Osteoblast (primary cell): ENCODE measurements at regions not wholly inside any gene's neighbourhood (a gene's known extent, or its start where the extent isn't known, plus 50 kb on each side); places are given as distances from the start of the nearest gene placed in this dataset.

ENCODE experiments used
- DNase-seq: peaks from one replicate; pipeline ENCODE4 v3.0.0; 2011; ENCODE audit warnings: low spot score, mixed read lengths; ENCODE audit not compliant: insufficient read length; ENCODE audit errors: missing footprints
- H2AFZ ChIP-seq: 2 replicates; pipeline ENCODE4 v1.6.0; 2011; ENCODE audit warnings: mild to moderate bottlenecking, low read length
- H3K27ac ChIP-seq: 2 replicates; pipeline ENCODE4 v1.5.1; 2011; ENCODE audit warnings: mild to moderate bottlenecking, low read depth, low read length, moderate library complexity
- H3K27me3 ChIP-seq: 2 replicates; pipeline ENCODE4 v1.6.0; 2012; ENCODE audit warnings: mild to moderate bottlenecking, control low read depth, inconsistent platforms, low read length, moderate library complexity; ENCODE audit not compliant: insufficient read depth
- H3K36me3 ChIP-seq: 2 replicates; pipeline ENCODE4 v1.5.1; 2011; ENCODE audit warnings: mild to moderate bottlenecking, low read length, control low read depth, moderate library complexity; ENCODE audit not compliant: insufficient read depth
- H3K4me1 ChIP-seq: 2 replicates; pipeline ENCODE4 v1.5.1; 2011; ENCODE audit warnings: mild to moderate bottlenecking, low read length, control low read depth, moderate library complexity; ENCODE audit not compliant: insufficient read depth
- H3K4me2 ChIP-seq: 2 replicates; pipeline ENCODE4 v1.6.0; 2011; ENCODE audit warnings: mild to moderate bottlenecking, low read length; ENCODE audit not compliant: insufficient read depth
- H3K4me3 ChIP-seq: fragments of 200-600 bp; sonication (generic); 3 replicates; pipeline ENCODE4 v1.5.1; 2012; ENCODE audit warnings: mild to moderate bottlenecking, low read length, inconsistent platforms; ENCODE audit not compliant: insufficient read depth
- H3K79me2 ChIP-seq: 2 replicates; pipeline ENCODE4 v1.6.0; 2012; ENCODE audit warnings: mild to moderate bottlenecking, low read length, control low read depth, inconsistent platforms; ENCODE audit not compliant: insufficient read depth
- H3K9me3 ChIP-seq: 2 replicates; pipeline ENCODE4 v1.5.1; 2011; ENCODE audit warnings: low read depth, low read length, control low read depth
- H4K20me1 ChIP-seq: 2 replicates; pipeline ENCODE4 v1.6.0; 2012; ENCODE audit warnings: mild to moderate bottlenecking, low read length, control low read depth; ENCODE audit not compliant: insufficient read depth
- TF ChIP-seq, protein P1 (sequence below): IDR thresholded peaks from 2 replicates; pipeline ENCODE4 v1.5.1; 2011; ENCODE audit warnings: mild to moderate bottlenecking, low read depth, low read length, moderate library complexity; ENCODE audit errors: extremely low read depth

DNA sequence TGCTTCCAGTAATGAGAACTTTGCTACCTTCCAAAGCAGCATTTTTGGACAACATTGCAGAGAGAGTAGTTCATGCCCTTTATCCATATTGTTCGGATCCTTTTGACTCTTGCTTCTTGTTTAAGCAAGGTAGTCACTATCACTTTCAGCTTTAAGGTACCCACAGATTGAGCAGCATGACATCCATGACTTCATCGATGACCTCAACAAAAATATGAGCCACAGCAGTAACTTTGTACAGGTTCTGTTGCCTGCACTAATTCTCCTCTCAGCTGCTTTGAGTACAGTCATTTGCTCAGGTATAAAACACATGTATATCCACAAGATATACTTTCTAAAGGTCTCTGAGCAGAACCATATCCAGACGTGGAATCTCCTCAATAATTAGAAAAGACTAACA is 546.3 kb downstream of the SOX6 start:
- Histone ChIP-seq H3K27me3 (no peaks in the 10 kb centered on the region), H3K79me2 (no peaks in the 10 kb centered on the region), H3K4me3 (no peak overlapping the region), H3K27ac (no peak overlapping the region), H4K20me1 (no peaks in the 10 kb centered on the region), H2AFZ (no peak overlapping the region), H3K4me1 (peaks cover 15% of the 10 kb centered on the region), H3K4me2 (no peak overlapping the region), H3K36me3 (no peaks in the 10 kb centered on the region), H3K9me3 (no peaks in the 10 kb centered on the region)
- TF ChIP-seq, protein P1, sequence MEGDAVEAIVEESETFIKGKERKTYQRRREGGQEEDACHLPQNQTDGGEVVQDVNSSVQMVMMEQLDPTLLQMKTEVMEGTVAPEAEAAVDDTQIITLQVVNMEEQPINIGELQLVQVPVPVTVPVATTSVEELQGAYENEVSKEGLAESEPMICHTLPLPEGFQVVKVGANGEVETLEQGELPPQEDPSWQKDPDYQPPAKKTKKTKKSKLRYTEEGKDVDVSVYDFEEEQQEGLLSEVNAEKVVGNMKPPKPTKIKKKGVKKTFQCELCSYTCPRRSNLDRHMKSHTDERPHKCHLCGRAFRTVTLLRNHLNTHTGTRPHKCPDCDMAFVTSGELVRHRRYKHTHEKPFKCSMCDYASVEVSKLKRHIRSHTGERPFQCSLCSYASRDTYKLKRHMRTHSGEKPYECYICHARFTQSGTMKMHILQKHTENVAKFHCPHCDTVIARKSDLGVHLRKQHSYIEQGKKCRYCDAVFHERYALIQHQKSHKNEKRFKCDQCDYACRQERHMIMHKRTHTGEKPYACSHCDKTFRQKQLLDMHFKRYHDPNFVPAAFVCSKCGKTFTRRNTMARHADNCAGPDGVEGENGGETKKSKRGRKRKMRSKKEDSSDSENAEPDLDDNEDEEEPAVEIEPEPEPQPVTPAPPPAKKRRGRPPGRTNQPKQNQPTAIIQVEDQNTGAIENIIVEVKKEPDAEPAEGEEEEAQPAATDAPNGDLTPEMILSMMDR: no peak
- no peak for DNase-seq

DNA sequence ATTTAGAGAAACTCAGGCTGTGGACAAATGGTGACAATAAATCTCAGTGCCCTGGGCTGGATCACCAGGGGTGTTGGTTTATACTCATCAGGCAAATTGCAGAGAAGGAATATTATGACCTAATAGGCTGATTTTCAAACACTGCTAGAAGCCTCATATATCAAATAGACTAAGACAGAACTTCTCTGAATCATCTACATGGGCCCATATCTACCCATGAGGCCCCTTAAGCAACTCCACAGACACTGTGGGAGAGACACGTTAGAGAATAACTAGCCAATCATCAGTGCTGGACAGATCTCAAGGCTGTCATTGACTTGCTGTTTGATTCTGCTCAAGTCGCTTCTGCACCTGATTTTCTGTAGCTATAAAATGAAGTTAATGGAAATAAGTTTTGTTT is 545.8 kb downstream of the SOX6 start:
- Histone ChIP-seq H2AFZ (no peak overlapping the region), H3K4me3 (no peak overlapping the region), H3K4me2 (no peak overlapping the region), H3K36me3 (no peaks in the 10 kb centered on the region), H3K79me2 (no peaks in the 10 kb centered on the region), H3K27ac (no peak overlapping the region), H4K20me1 (no peaks in the 10 kb centered on the region), H3K9me3 (no peaks in the 10 kb centered on the region), H3K27me3 (no peaks in the 10 kb centered on the region), H3K4me1 (peaks cover 19% of the 10 kb centered on the region)
- no peak for DNase-seq
- TF ChIP-seq, protein P1: no peak

DNA sequence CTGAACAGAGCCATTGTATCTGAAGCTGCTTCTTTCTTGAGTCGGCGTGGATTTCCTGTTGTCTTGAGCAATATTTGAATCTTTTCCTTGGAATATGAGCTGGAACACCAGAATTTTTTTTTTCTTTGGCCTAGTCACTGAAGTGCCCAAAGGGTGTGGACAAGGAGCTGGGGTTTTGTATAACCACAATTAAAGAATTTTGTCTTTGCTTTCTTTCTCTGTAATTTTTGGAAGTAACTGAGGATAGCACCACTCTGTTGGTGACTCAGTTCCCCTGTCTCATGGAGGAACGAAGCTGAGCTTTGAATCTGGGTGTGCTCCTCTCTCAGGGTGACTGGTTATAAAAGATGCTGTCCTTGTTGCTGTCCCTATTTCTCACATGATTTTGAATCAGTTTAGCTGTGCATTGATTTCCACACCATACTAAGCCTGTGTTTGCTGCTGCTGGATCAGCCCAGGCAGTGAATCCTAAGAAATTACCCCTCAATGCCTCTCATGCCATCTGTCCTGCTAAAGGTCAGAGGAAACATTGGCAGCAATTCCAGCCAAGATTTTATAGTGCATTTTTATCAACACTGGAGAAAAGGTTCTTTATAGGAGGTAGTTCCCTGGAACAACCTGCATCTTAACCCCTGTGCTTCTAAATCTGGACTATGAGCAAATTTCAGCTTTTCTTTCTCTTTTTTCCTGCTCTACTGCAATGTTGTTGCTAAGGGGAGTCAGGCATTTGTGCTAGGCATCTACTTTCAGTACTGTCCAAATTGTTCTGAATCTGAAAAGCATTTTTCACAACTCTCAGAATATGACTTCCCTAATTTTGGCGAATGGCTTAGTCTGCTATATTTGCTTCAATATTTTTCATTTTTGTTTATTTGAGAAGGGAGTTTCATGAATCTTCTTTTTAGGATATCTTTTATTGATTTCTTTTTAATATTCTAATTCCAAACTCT is 540.8 kb downstream of the SOX6 start:
- Histone ChIP-seq H3K79me2 (no peaks in the 10 kb centered on the region), H3K9me3 (no peaks in the 10 kb centered on the region), H3K4me2 (peak overlapping the region; percentile 82), H3K4me3 (peak overlapping the region; percentile 11), H3K27ac (peak overlapping the region; percentile 99), H3K36me3 (no peaks in the 10 kb centered on the region), H4K20me1 (no peaks in the 10 kb centered on the region), H3K4me1 (peaks cover 31% of the 10 kb centered on the region), H2AFZ (peak overlapping the region; percentile 38), H3K27me3 (no peaks in the 10 kb centered on the region)
- TF ChIP-seq, protein P1: no peak
- DNase-seq: no peak

DNA sequence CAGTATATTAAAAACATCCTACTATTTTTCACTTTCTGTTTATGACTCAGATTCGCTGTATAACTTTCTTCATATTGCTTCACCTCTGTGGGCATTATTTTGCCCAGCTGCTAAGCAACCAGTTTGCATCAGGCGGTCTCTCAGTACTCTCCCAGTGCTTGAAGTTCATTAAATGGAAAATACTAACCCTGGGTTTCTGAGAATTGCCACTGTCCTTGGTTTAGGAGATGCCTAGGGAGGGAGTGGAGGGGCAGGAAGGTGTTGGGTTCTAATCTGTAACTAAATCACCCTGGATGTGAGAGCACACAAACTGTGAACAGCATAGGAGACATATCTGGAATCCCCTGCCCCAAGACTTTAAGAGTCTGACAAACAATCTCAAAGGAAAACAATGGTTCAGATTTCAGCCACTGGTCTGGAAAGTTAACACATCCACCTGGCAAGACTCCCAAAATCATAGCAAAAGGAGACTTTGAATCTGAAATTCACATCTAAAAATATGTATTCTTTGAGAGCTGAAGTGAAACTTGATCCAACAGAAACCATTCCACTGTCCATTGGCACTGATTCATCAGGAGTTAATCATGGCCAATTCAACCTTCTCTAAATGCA is 540.0 kb downstream of the SOX6 start:
- H3K4me1 ChIP-seq: peaks cover 31% of the 10 kb centered on the region
- no peaks in the 10 kb centered on the region for H4K20me1 ChIP-seq
- peak overlapping the region; percentile 82 for H3K4me2 ChIP-seq
- peak overlapping the region; percentile 99 for H3K27ac ChIP-seq
- DNase-seq: no peak
- no peaks in the 10 kb centered on the region for H3K79me2 ChIP-seq
- H3K36me3 ChIP-seq: no peaks in the 10 kb centered on the region
- peak overlapping the region; percentile 76 for H2AFZ ChIP-seq
- no peaks in the 10 kb centered on the region for H3K9me3 ChIP-seq
- H3K27me3 ChIP-seq: no peaks in the 10 kb centered on the region
- peak overlapping the region; percentile 21 for H3K4me3 ChIP-seq
- TF ChIP-seq, protein P1: no peak
